ENCODE measurements at regions not wholly inside any gene's neighbourhood (a gene's known extent, or its start where the extent isn't known, plus 50 kb on each side); places are given as distances from the start of the nearest gene placed in this dataset.

GRCh38 chr12:116630762-116631161 is 71.6 kb downstream of the MAP1LC3B2 start:
- no peaks in the 10 kb centered on the region for H3K23me2 ChIP-seq (ENCODE audit: insufficient read length, low read depth, low read length, poor library complexity, severe bottlenecking)
- no peak overlapping the region for H2BK12ac ChIP-seq (ENCODE audit: insufficient read length, low read depth, low read length)
- no CpG with 5 or more reads among the region's 7 CpGs for WGBS (ENCODE audit: extremely low coverage, insufficient read length, low lambda C conversion rate)
- H3T11ph ChIP-seq (ENCODE audit: low read length) = no peak overlapping the region
- no peak overlapping the region for H3K56ac ChIP-seq (ENCODE audit: insufficient read length, low read depth, low read length)
- H3K79me1 ChIP-seq (ENCODE audit: insufficient read depth, low read depth, low read length, poor library complexity, severe bottlenecking) = no peaks in the 10 kb centered on the region
- no peaks in the 10 kb centered on the region for H3K27me3 ChIP-seq (ENCODE audit: insufficient read depth, low read length)
- no peak overlapping the region for H4K5ac ChIP-seq (ENCODE audit: insufficient read length, low read depth, low read length)
- no peak overlapping the region for H3K9ac ChIP-seq (ENCODE audit: extremely low read depth, insufficient read length, low read length)
- Mint-ChIP-seq H3K36me3 (ENCODE audit: insufficient read depth in 1 of 3, low read depth in 3 of 3) (no peaks in the 10 kb centered on the region), H3K4me3 (no peak overlapping the region), H3K27me3 (ENCODE audit: low read depth) (no peaks in the 10 kb centered on the region; the same call in 1 of the 2 replicates), H3K9me3 (no peaks in the 10 kb centered on the region), H3K4me1 (peaks cover 15 to 25% of the 10 kb centered on the region in 2 experiments), H3K27ac (no peak overlapping the region)
- no peak overlapping the region for H3K4ac ChIP-seq (ENCODE audit: low read depth, low read length)
- H2BK120ac ChIP-seq (ENCODE audit: low read depth, low read length, poor library complexity, severe bottlenecking) = no peak overlapping the region
- H2AFZ ChIP-seq (ENCODE audit: low read length) = no peak overlapping the region
- H4K91ac ChIP-seq (ENCODE audit: insufficient read length, low read depth, low read length) = no peak overlapping the region
- no peak overlapping the region for H2BK15ac ChIP-seq (ENCODE audit: low read depth, low read length)
- no peak overlapping the region for H4K8ac ChIP-seq (replicated peaks; ENCODE audit: insufficient read length, low read depth, low read length)
- no peak overlapping the region for H3K18ac ChIP-seq (ENCODE audit: insufficient read length, low read depth, low read length)
- no peak for DNase-seq
- no peaks in the 10 kb centered on the region; the same call in 1 of the 2 replicates for H3K4me1 ChIP-seq (ENCODE audit: insufficient read depth, low read length)
- no peak overlapping the region for H2BK20ac ChIP-seq (ENCODE audit: low read depth, low read length, poor library complexity, severe bottlenecking)
- no peaks in the 10 kb centered on the region for H3K79me2 ChIP-seq (ENCODE audit: insufficient read depth, low read length)
- H2AK5ac ChIP-seq (ENCODE audit: insufficient read length, low read length) = no peak overlapping the region
- H4K20me1 ChIP-seq (ENCODE audit: control insufficient read depth, insufficient read depth, insufficient read length) = no peaks in the 10 kb centered on the region
- no peak overlapping the region for H3K14ac ChIP-seq (ENCODE audit: insufficient read depth, low read length)
- no peak for TF ChIP-seq CTCF (conservative IDR thresholded peaks at IDR 0.05)
- no peak overlapping the region for H3K4me2 ChIP-seq (ENCODE audit: insufficient read depth, insufficient read length, low read length)
- H3K9me3 ChIP-seq (ENCODE audit: control insufficient read depth, low read depth, low read length) = no peaks in the 10 kb centered on the region
- H2BK5ac ChIP-seq (ENCODE audit: insufficient read length, low read length) = no peak overlapping the region
- no peak overlapping the region for H3K23ac ChIP-seq (ENCODE audit: insufficient read length, low read depth, low read length)
- H3K27ac ChIP-seq (ENCODE audit: insufficient read length, low read depth, low read length) = no peak overlapping the region

Data from H9 (cell line).